Effector memory CD4-positive, alpha-beta T cell (primary cell): ENCODE measurements at regions not wholly inside any gene's neighbourhood (a gene's known extent, or its start where the extent isn't known, plus 50 kb on each side); places are given as distances from the start of the nearest gene placed in this dataset.

Experiments used
- DNase-seq, 3 donors: peaks; one replicate each; pipeline ENCODE4 v3.0.0-alpha.2; 2020
- H3K27ac ChIP-seq: 2 replicates; pipeline ENCODE4 v1.7.0; 2013; ENCODE audit warnings: mild to moderate bottlenecking, low read length, moderate library complexity; ENCODE audit not compliant: insufficient read depth, poor library complexity, severe bottlenecking
- H3K27me3 ChIP-seq: replicated peaks from 2 replicates; pipeline ENCODE4 v1.7.0; 2013; ENCODE audit warnings: mild to moderate bottlenecking, low read length; ENCODE audit not compliant: insufficient read depth, control insufficient read depth, poor library complexity, severe bottlenecking
- H3K36me3 ChIP-seq: 2 replicates; pipeline ENCODE4 v1.7.0; 2013; ENCODE audit warnings: mild to moderate bottlenecking, low read length, moderate library complexity; ENCODE audit not compliant: control insufficient read depth, insufficient read depth
- H3K4me1 ChIP-seq: 2 replicates; pipeline ENCODE4 v1.7.0; 2013; ENCODE audit warnings: low read length, mild to moderate bottlenecking; ENCODE audit not compliant: control insufficient read depth, insufficient read depth, poor library complexity, severe bottlenecking
- H3K4me3 ChIP-seq: 2 replicates; pipeline ENCODE4 v1.7.0; 2013; ENCODE audit warnings: low read length, low read depth, mild to moderate bottlenecking; ENCODE audit not compliant: insufficient read depth, poor library complexity, severe bottlenecking
- H3K9me3 ChIP-seq: 2 replicates; pipeline ENCODE4 v1.7.0; 2013; ENCODE audit warnings: mild to moderate bottlenecking, low read length, moderate library complexity; ENCODE audit not compliant: control insufficient read depth

DNA sequence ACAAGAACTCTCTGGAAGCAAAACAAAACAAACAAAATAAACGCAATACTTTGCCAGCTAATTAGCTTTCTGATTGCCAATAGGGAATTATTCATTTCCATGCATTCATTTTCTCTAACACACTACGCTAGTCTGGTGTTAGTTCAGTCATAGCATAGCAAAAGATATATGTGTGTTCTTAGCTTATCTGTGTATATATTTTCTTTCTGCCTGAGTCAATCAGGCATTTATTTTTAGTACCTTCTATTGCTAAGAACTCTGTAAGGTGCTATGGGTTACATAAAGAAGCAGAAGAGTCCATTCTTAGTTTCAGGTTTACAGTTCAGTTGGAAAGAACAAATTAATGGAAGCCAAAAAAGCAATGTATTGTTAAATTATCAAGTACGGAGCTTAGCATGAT, 490.9 kb downstream of the KLF5 start:
- Histone ChIP-seq H3K4me3 (no peak overlapping the region), H3K9me3 (no peaks in the 10 kb centered on the region), H3K4me1 (no peaks in the 10 kb centered on the region), H3K36me3 (no peaks in the 10 kb centered on the region), H3K27ac (no peak overlapping the region), H3K27me3 (no peaks in the 10 kb centered on the region)
- no peak for DNase-seq

DNA sequence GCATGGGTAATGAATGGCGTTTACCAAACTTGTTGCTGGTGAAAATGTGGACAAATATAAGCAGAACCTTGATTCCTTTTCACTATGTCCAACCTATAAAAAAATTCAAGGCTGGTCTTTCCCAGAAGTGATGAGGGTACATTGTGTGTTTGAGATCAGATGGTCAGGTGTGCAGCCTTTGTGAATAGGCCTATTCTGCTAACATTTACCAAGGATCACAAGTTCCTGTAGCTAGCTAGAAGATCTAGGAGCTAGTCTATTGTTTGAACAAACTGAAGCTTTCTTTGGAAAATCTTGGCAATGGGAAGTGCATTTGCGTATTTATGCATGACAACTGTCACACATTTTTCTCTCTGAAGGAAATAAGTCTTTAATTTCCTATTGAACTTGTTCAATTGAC, 489.6 kb downstream of the KLF5 start:
- no peaks in the 10 kb centered on the region for H3K36me3 ChIP-seq
- H3K4me1 ChIP-seq = no peaks in the 10 kb centered on the region
- no peak for DNase-seq
- no peak overlapping the region for H3K27ac ChIP-seq
- no peaks in the 10 kb centered on the region for H3K9me3 ChIP-seq
- no peaks in the 10 kb centered on the region for H3K27me3 ChIP-seq
- no peak overlapping the region for H3K4me3 ChIP-seq

DNA sequence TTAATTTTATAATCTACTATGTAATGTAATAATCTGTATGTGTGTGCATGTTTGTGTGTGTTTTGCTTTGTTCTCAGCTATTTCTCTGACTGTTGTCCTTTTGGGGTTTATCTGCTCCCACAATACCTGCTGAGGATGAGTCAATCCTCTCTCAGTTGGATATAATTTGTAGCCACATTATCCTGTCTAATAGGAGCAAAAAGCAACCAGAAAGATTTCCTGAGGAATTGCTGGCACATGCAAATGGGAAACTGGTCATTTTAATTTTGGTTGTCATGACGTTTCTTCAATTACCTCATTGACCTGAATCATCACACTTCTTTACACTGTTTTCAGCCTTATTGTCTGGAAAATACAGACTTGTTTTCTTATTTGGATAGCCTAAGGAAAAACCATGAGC, 488.4 kb downstream of the KLF5 start:
- DNase-seq = no peak
- H3K27ac ChIP-seq = no peak overlapping the region

DNA sequence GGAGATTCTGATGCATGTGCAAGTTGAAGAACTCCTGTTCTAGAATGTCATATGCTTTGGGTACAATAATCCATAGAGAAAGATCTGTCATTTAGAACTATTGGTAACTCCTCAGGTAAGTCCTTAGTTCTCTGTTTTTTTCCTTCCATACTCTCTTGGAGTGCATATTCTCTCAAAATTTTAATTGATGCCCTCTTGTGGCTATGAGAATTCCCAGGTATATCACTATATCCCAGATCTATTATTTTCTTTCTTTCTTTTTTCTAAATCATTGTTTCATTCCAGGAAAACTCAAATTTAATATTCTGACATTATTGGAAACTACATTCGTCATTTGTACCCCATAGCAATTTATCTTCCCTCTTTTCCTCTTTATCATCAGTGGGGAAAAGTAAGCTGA, 485.4 kb downstream of the KLF5 start:
- no peaks in the 10 kb centered on the region for H3K36me3 ChIP-seq
- no peak overlapping the region for H3K27ac ChIP-seq
- DNase-seq = no peak
- H3K4me3 ChIP-seq = no peak overlapping the region
- no peaks in the 10 kb centered on the region for H3K9me3 ChIP-seq
- H3K27me3 ChIP-seq = no peaks in the 10 kb centered on the region
- no peaks in the 10 kb centered on the region for H3K4me1 ChIP-seq

More for the DNA sequence above, 488.4 kb downstream of the KLF5 start:
- H3K4me3 ChIP-seq = no peak overlapping the region
- H3K4me1 ChIP-seq = no peaks in the 10 kb centered on the region
- H3K36me3 ChIP-seq = no peaks in the 10 kb centered on the region
- H3K27me3 ChIP-seq = no peaks in the 10 kb centered on the region
- H3K9me3 ChIP-seq = no peaks in the 10 kb centered on the region

DNA sequence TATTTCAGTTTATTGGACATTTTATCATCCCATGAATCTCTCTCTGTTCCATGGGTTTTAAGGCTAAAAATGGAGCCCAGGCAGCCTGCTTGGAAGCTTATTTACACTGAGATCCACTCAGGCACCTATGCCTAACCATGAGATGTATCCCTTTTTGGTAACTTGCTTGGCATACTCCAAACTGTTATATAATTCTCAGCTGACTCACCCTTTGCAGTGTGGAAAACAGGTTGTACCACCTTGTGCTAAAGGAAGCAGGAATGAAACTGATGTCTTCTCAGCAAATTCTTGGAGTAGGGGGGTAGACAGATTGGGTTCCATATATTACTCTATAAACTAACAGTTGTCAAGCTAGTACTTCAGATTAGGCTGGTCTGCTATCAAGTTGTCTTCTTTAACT, 483.6 kb downstream of the KLF5 start:
- H3K27me3 ChIP-seq = no peaks in the 10 kb centered on the region
- H3K9me3 ChIP-seq = no peaks in the 10 kb centered on the region
- DNase-seq = no peak
- no peaks in the 10 kb centered on the region for H3K4me1 ChIP-seq
- H3K4me3 ChIP-seq = no peak overlapping the region
- H3K36me3 ChIP-seq = no peaks in the 10 kb centered on the region
- H3K27ac ChIP-seq = no peak overlapping the region

DNA sequence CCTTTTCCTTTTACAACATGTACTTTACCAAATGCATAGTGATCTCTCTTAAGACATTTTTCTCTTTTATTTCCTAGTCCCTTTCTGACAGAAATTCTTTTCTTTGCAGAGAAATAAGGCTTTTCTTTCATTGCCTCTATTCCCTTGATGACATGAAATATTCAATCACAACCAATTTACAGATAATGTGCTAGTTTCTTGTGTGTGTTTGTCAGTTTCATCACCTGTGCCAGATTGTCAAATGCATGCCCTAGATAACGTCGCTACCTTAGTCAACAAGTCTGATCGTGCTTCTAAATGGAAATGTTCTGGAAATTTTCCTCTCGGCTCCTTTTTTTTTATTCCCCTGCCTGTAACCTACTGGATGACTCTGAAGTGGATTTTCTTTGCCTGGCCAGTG, 478.1 kb downstream of the KLF5 start:
- H3K27me3 ChIP-seq = no peaks in the 10 kb centered on the region
- H3K27ac ChIP-seq = no peak overlapping the region
- no peaks in the 10 kb centered on the region for H3K4me1 ChIP-seq
- no peak for DNase-seq
- H3K4me3 ChIP-seq = no peak overlapping the region
- H3K36me3 ChIP-seq = no peaks in the 10 kb centered on the region
- no peaks in the 10 kb centered on the region for H3K9me3 ChIP-seq

DNA sequence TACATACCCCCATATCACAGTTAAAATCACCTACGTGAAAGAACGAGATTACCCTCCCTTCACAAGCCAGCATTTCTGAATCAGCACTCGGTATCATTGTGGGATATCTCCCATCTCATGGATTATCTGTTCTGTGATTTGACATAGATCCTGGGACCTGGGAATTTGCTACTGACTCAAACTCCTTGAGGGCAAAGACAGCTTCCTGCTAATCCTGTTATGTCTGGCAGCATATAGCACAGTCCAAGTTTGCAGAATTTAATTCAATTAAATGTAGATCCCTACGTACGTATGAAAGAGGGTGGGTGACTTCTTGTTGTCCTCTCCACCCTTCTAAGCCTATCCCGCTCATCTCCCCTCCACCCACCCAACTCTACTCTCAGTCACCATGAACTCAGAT, 476.5 kb downstream of the KLF5 start:
- Histone ChIP-seq H3K4me3 (no peak overlapping the region), H3K27me3 (no peaks in the 10 kb centered on the region), H3K4me1 (no peaks in the 10 kb centered on the region), H3K27ac (no peak overlapping the region), H3K9me3 (no peaks in the 10 kb centered on the region), H3K36me3 (no peaks in the 10 kb centered on the region)
- DNase-seq = no peak

DNA sequence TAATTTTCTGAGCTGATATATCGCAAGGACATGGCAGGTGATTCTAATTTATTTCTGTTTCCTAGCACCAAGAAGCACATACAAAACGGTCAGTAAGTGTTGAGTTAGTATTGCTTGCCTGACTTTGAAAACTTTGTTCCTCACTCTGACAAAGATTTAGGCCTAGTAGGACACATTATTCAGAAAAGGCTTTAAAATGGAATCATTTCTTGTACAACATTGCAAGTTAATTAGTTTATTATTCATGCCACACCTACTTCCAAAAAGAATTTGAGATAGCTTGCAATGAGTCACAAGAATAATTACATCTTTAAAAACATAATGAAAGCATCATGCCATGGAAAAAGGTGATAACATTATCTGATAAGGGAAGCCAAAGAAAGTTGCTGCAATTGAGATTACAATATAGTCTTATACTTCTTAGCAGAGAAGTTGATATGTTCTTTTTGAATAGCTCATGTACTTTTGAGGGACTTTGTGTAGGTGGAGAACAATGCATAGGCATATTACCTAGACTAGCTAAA, 474.2 kb downstream of the KLF5 start:
- no peak for DNase-seq
- no peaks in the 10 kb centered on the region for H3K9me3 ChIP-seq
- H3K4me3 ChIP-seq = no peak overlapping the region
- H3K27ac ChIP-seq = no peak overlapping the region
- H3K4me1 ChIP-seq = no peaks in the 10 kb centered on the region
- H3K27me3 ChIP-seq = no peaks in the 10 kb centered on the region
- no peaks in the 10 kb centered on the region for H3K36me3 ChIP-seq

DNA sequence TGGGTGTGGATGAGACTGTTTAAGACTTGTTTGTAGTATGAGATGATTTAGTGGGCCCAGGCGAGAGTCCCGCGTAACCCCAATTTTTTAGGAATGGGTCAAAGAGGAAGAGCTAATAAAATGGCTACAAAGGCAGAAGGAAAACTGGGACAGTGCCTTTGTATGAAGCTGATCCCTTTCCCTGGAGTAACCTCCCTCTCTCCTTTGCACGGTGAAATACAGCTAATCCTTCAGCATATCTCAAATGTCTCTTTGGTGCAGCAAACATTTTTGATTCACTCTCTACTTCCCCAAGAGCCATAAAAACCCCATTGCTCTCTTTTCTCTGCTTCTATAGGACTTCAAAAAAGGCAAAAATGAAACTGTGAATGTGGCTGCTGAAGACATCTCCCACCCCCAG, 473.8 kb downstream of the KLF5 start:
- DNase-seq = no peak
- H3K9me3 ChIP-seq = no peaks in the 10 kb centered on the region
- H3K4me1 ChIP-seq = no peaks in the 10 kb centered on the region
- no peak overlapping the region for H3K27ac ChIP-seq
- H3K4me3 ChIP-seq = no peak overlapping the region
- H3K36me3 ChIP-seq = no peaks in the 10 kb centered on the region
- no peaks in the 10 kb centered on the region for H3K27me3 ChIP-seq

DNA sequence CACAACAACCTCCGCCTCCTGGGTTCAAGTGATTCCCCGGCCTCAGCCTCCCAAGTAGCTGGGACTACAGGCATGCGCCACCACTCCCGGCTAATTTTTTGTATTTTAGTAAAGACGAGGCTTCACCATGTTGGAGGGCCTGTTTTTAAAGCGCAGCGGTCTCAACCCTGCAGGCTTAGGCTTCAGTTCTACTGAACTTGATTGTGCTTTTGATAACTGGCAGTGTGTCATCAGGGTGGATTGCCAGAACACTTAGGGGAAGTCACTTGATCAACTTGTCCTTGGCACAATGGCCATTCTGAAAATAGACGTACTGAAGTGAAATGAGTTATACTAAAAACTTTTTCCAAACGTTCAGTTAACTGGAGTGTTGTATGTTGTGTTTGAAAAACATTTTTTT, 472.2 kb downstream of the KLF5 start:
- Histone ChIP-seq H3K4me1 (no peaks in the 10 kb centered on the region), H3K4me3 (no peak overlapping the region), H3K36me3 (no peaks in the 10 kb centered on the region), H3K9me3 (no peaks in the 10 kb centered on the region), H3K27ac (no peak overlapping the region), H3K27me3 (no peaks in the 10 kb centered on the region)
- DNase-seq = no peak

DNA sequence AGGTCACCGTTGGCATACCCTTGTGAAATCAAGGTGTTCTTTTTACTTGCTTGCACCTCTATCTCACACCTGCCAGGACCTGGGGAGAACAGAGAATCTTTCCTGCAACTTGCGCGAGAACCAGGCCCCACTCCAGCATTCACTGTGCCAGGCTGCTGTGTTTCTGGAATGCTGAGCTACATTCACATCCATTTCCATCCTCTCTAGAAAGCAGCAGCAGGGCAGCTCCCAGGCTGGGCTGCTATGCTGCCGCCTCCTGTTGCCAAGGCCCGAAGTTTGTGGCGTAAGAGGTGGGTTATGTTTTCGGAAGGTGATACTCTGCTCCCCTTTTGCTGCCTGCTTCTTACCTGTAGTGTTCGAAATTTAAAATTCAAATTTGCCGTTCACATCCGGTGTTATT, 464.1 kb downstream of the KLF5 start:
- H3K27ac ChIP-seq = no peak overlapping the region
- H3K27me3 ChIP-seq = no peaks in the 10 kb centered on the region
- no peak for DNase-seq

More for the DNA sequence above, 464.1 kb downstream of the KLF5 start:
- Histone ChIP-seq H3K4me1 (no peaks in the 10 kb centered on the region), H3K4me3 (no peak overlapping the region), H3K9me3 (no peaks in the 10 kb centered on the region), H3K36me3 (no peaks in the 10 kb centered on the region)
